Muscle layer of duodenum (tissue), 2 donors: ENCODE measurements at regions not wholly inside any gene's neighbourhood (a gene's known extent, or its start where the extent isn't known, plus 50 kb on each side); places are given as distances from the start of the nearest gene placed in this dataset.
"Not testable (repeated sequence)": the region's sequence is repeated elsewhere in the genome, so short reads cannot be mapped to it uniquely, and the experiment has no call there.

ENCODE experiments used
- H3K27ac ChIP-seq: one replicate; pipeline ENCODE4 v1.7.0; 2013; ENCODE audit warnings: mild to moderate bottlenecking, low read length
- H3K27me3 ChIP-seq: one replicate; pipeline ENCODE4 v1.7.0; 2013; ENCODE audit warnings: low read depth, mild to moderate bottlenecking, control low read depth, low read length
- H3K36me3 ChIP-seq, 2 donors: one replicate each; pipeline ENCODE4 v1.7.0; 2013; ENCODE audit warnings: low read length in 2 of 2, control low read depth in 1 of 2, mild to moderate bottlenecking in 1 of 2; ENCODE audit not compliant: insufficient read depth in 2 of 2, control insufficient read depth in 1 of 2
- H3K4me1 ChIP-seq, 2 donors: one replicate each; pipeline ENCODE4 v1.7.0; 2013; ENCODE audit warnings: low read length in 2 of 2, mild to moderate bottlenecking in 2 of 2, control low read depth in 1 of 2, moderate library complexity in 1 of 2; ENCODE audit not compliant: insufficient read depth in 2 of 2, control insufficient read depth in 1 of 2
- H3K4me3 ChIP-seq, 2 donors: one replicate each; pipeline ENCODE4 v1.7.0; 2013; ENCODE audit warnings: low read length in 2 of 2, low read depth in 1 of 2, mild to moderate bottlenecking in 1 of 2
- H3K9me3 ChIP-seq, 2 donors: one replicate each; pipeline ENCODE4 v1.7.0; 2013; ENCODE audit warnings: low read length in 2 of 2, control low read depth in 1 of 2, mild to moderate bottlenecking in 1 of 2; ENCODE audit not compliant: control insufficient read depth in 1 of 2
- donor health status: healthy.

GRCh38 chr15:77892335-77892734, 185.2 kb downstream of the TBC1D2B start:
- no peaks in the 10 kb centered on the region for H3K9me3 ChIP-seq
- H3K4me3 ChIP-seq, result no peak overlapping the region
- H3K27me3 ChIP-seq, result no peaks in the 10 kb centered on the region
- H3K27ac ChIP-seq, result no peak overlapping the region
- H3K4me1 ChIP-seq, result no peaks in the 10 kb centered on the region
- H3K36me3 ChIP-seq, result no peaks in the 10 kb centered on the region

GRCh38 chr15:77891862-77892261, 185.6 kb downstream of the TBC1D2B start:
- H3K27ac ChIP-seq, H3K27me3 ChIP-seq, H3K9me3 ChIP-seq, H3K4me3 ChIP-seq, H3K4me1 ChIP-seq, H3K36me3 ChIP-seq: not testable (repeated sequence)

- not testable (repeated sequence) for H3K27me3 ChIP-seq, H3K36me3 ChIP-seq, H3K9me3 ChIP-seq, H3K27ac ChIP-seq, H3K4me3 ChIP-seq, H3K4me1 ChIP-seq
Observed at GRCh38 chr15:77890911-77891801, 186.4 kb downstream of the TBC1D2B start.

- not testable (repeated sequence) for H3K27me3 ChIP-seq, H3K27ac ChIP-seq, H3K4me3 ChIP-seq, H3K4me1 ChIP-seq, H3K9me3 ChIP-seq, H3K36me3 ChIP-seq
Observed at GRCh38 chr15:77889828-77890725, 187.4 kb downstream of the TBC1D2B start.

- no peaks in the 10 kb centered on the region for H3K27me3 ChIP-seq
- H3K27ac ChIP-seq, result no peak overlapping the region
- no peaks in the 10 kb centered on the region for H3K9me3 ChIP-seq
- H3K4me1 ChIP-seq, result no peaks in the 10 kb centered on the region
- H3K4me3 ChIP-seq, result no peak overlapping the region
- no peaks in the 10 kb centered on the region for H3K36me3 ChIP-seq
Observed at GRCh38 chr15:77889009-77889806, 188.3 kb downstream of the TBC1D2B start.

- H3K27me3 ChIP-seq, H3K4me3 ChIP-seq, H3K36me3 ChIP-seq, H3K9me3 ChIP-seq, H3K27ac ChIP-seq, H3K4me1 ChIP-seq: not testable (repeated sequence)
Observed at GRCh38 chr15:77887563-77888429, 189.7 kb downstream of the TBC1D2B start.

- H3K4me1 ChIP-seq, result no peaks in the 10 kb centered on the region
- H3K9me3 ChIP-seq, result no peaks in the 10 kb centered on the region
- H3K27ac ChIP-seq, result no peak overlapping the region
- H3K4me3 ChIP-seq, result no peak overlapping the region
- H3K27me3 ChIP-seq, result no peaks in the 10 kb centered on the region
- H3K36me3 ChIP-seq, result no peaks in the 10 kb centered on the region
Observed at GRCh38 chr15:77886805-77887448, 190.6 kb downstream of the TBC1D2B start.

GRCh38 chr15:77885877-77886500, 191.5 kb downstream of the TBC1D2B start:
- H3K36me3 ChIP-seq, H3K9me3 ChIP-seq, H3K4me1 ChIP-seq, H3K4me3 ChIP-seq, H3K27me3 ChIP-seq, H3K27ac ChIP-seq: not testable (repeated sequence)

GRCh38 chr15:77883012-77883411, 194.5 kb downstream of the TBC1D2B start:
- H3K27me3 ChIP-seq, H3K27ac ChIP-seq: not testable (repeated sequence)

GRCh38 chr15:77881950-77882349, 195.6 kb downstream of the TBC1D2B start:
- Histone ChIP-seq H3K27ac (no peak overlapping the region), H3K27me3 (no peaks in the 10 kb centered on the region), H3K4me1 (no peaks in the 10 kb centered on the region)

More at GRCh38 chr15:77883012-77883411, 194.5 kb downstream of the TBC1D2B start:
- not testable (repeated sequence) for H3K4me1 ChIP-seq, H3K36me3 ChIP-seq, H3K4me3 ChIP-seq, H3K9me3 ChIP-seq

More at GRCh38 chr15:77881950-77882349, 195.6 kb downstream of the TBC1D2B start:
- H3K4me3 ChIP-seq, result no peak overlapping the region
- no peaks in the 10 kb centered on the region for H3K36me3 ChIP-seq
- H3K9me3 ChIP-seq, result no peaks in the 10 kb centered on the region
